Activated CD8-positive, alpha-beta memory T cell treated with anti-CD3 and anti-CD28 coated beads, Interleukin-2, amount 10 ng/mL, durations not matched to agents 7 days and 5 days (primary cell): ENCODE measurements at regions not wholly inside any gene's neighbourhood (a gene's known extent, or its start where the extent isn't known, plus 50 kb on each side); places are given as distances from the start of the nearest gene placed in this dataset.
"Not testable (repeated sequence)": the region's sequence is repeated elsewhere in the genome, so short reads cannot be mapped to it uniquely, and the experiment has no call there.

Source experiments
- ATAC-seq: fragments of 150-1000 bp; cut with Tn5 transposase; one replicate; pipeline ENCODE4 v1.10.0; 2021; ENCODE audit warnings: moderate library complexity
- CTCF ChIA-PET: fragments of 350-600 bp; sonication (Branson Sonifier 250); formaldehyde crosslinking; loops from one replicate; lab custom pipeline; 2021; ENCODE audit warnings: antibody characterized with exemption; lab: Charles Lee
- DNase-seq: peaks from one replicate; pipeline ENCODE4 v3.0.0-alpha.2; 2020
- H3K27ac Mint-ChIP-seq: one replicate; pipeline ENCODE4 v1.8.0; 2021; ENCODE audit warnings: mild to moderate bottlenecking, mixed read lengths
- H3K27me3 Mint-ChIP-seq: one replicate; pipeline ENCODE4 v1.8.0; 2021; ENCODE audit warnings: mixed read lengths
- H3K36me3 Mint-ChIP-seq: one replicate; pipeline ENCODE4 v1.8.0; 2021; ENCODE audit warnings: mild to moderate bottlenecking, mixed read lengths
- H3K4me1 Mint-ChIP-seq: one replicate; pipeline ENCODE4 v1.8.0; 2021; ENCODE audit warnings: mixed read lengths
- H3K4me3 Mint-ChIP-seq: one replicate; pipeline ENCODE4 v1.8.0; 2021; ENCODE audit warnings: mild to moderate bottlenecking, moderate library complexity, mixed read lengths
- H3K9me3 Mint-ChIP-seq: one replicate; pipeline ENCODE4 v1.8.0; 2022; ENCODE audit warnings: low read depth, mixed read lengths

DNA sequence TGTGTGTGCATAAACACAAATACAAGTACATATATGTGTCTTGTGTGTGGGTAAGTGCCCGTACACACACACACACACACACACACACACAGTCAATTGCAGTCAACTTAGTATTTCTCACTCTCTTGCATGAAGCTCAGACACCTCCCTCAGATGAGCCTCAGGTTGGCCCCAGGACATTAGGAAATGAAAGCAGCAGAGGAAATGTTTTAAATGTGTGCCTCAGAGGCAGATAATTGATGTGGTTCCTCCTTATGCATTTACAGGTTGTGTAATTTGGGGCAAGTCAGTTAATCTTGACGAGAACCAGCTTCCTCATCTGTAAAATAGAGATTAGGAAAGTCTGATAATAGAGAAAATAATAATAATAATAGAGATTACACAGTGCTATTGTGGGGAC is 814.0 kb upstream of the ID2 start:
- H3K9me3 Mint-ChIP-seq = peaks cover 7% of the 10 kb centered on the region
- H3K4me3 Mint-ChIP-seq = no peak overlapping the region
- H3K36me3 Mint-ChIP-seq = peaks cover 4% of the 10 kb centered on the region
- H3K4me1 Mint-ChIP-seq = no peaks in the 10 kb centered on the region
- CTCF ChIA-PET = no interaction called here
- DNase-seq (no peak), ATAC-seq (no peak)
- H3K27ac Mint-ChIP-seq = no peak overlapping the region
- no peaks in the 10 kb centered on the region for H3K27me3 Mint-ChIP-seq

DNA sequence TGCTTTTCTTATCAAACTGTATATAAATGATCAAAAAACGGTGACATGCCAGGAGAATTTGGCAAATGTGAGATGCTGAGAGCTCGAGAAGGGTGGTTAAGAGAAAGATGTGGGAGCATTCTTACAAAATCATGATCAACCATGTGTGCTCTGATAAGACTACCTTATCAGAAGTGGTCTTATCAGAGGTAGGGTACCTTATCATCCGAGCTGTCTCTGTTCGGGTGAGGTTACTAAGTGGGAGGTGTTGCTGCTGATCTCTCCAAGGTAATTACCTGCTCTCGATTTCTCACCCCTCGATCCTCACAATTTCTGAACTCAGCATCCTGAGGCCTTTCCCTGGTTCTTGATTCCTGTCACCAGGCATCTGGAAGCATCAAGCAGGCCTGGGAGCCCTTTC is 813.0 kb upstream of the ID2 start:
- H3K27ac Mint-ChIP-seq = no peak overlapping the region
- no peak for DNase-seq
- no peak for ATAC-seq
- CTCF ChIA-PET = no interaction called here
- H3K36me3 Mint-ChIP-seq = peaks cover 4% of the 10 kb centered on the region
- no peak overlapping the region for H3K4me3 Mint-ChIP-seq
- no peaks in the 10 kb centered on the region for H3K27me3 Mint-ChIP-seq
- no peaks in the 10 kb centered on the region for H3K4me1 Mint-ChIP-seq
- H3K9me3 Mint-ChIP-seq = peaks cover 7% of the 10 kb centered on the region

DNA sequence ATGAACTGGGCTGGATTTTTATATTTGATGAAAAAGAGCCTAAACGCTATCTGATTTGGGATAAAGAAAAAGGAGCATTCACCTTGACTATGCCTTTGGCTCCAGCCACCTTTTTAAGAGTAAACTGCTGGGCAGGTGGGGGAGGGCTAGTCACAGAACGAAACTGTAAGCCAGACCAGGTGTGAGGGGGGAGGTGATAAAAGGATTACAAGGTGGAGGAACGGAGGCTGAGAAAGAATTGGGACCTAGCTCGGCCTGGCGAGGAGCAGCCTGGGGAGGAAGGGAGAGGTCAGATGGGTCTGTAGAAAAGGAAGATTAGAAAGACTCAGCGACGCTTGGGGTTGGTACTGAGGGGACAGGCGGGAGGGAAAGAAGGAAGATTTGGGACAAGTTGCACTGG is 805.4 kb upstream of the ID2 start:
- H3K36me3 Mint-ChIP-seq, H3K9me3 Mint-ChIP-seq, H3K27me3 Mint-ChIP-seq, DNase-seq, H3K4me1 Mint-ChIP-seq, CTCF ChIA-PET, ATAC-seq, H3K27ac Mint-ChIP-seq, H3K4me3 Mint-ChIP-seq: not testable (repeated sequence)

DNA sequence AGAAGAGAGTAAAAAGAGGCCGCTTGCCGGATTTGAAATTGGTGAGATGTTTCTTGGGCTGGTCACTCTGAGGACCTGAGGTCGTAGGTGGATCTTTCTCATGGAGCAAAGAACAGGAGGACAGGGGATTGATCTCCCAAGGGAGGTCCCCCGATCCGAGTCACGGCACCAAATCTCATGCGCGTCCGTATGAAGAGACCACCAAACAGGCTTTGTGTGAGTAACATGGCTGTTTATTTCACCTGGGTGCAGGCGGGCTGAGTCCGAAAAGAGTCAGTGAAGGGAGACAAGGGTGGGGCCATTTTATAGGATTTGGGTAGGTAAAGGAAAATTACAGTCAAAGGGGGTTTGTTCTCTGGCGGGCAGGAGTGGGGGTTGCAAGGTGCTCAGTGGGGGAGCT is 803.6 kb upstream of the ID2 start:
- H3K27me3 Mint-ChIP-seq, H3K27ac Mint-ChIP-seq, DNase-seq, H3K9me3 Mint-ChIP-seq, CTCF ChIA-PET, ATAC-seq, H3K4me3 Mint-ChIP-seq, H3K4me1 Mint-ChIP-seq, H3K36me3 Mint-ChIP-seq: not testable (repeated sequence)

DNA sequence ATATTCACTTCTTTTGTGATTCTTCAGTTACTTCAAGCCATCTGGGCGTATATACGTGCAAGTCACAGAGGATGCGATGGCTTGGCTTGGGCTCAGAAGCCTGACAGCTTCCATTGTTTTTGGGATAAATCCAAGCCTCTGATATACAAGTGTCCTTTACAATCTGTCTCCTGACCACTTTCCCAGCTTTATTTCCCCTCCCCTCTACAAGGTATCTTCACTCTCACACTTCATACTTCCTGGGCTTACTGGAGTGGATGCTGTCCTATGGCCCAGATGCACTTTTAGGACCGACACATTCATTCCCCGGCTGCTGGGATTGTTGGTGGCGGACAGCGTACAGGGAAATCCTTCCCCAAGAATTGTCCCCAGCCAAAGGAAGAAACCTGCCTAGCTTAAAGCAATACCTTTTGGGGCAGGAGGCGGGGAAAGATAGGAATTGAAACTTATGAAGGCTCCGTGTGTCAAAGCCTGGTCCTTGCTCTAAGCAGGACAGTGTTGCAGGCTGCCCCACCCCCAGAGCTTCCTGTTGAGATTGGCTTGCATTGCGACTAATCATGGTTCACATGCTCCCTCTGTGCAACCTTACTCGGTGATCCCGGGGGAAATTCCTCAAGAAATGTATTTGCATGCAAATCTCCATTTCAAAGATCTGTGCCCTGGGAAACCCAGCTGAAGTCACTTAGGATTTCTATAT is 802.9 kb upstream of the ID2 start:
- peaks cover 2% of the 10 kb centered on the region for H3K9me3 Mint-ChIP-seq
- H3K27ac Mint-ChIP-seq = no peak overlapping the region
- H3K36me3 Mint-ChIP-seq = peaks cover 2% of the 10 kb centered on the region
- ATAC-seq (no peak), DNase-seq (no peak)
- no peak overlapping the region for H3K4me3 Mint-ChIP-seq
- CTCF ChIA-PET = no interaction called here
- no peaks in the 10 kb centered on the region for H3K4me1 Mint-ChIP-seq
- H3K27me3 Mint-ChIP-seq = peaks cover 4% of the 10 kb centered on the region

DNA sequence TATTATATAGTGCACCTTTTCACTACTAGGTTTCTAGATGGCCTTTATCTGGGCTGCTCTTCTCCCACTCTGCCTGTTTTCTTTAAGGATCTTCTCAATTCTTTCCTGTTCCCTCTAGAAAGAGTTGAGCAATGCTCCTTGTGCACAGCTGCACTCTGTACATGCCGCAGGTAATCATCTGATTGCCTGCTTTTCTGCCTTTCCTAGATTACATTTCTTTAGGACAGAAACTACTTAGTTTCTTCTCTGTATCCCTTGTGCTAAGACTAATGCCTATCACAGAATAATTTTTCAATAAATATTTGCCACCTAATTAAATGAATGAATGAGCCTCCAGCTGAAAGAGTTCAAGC is 802.4 kb upstream of the ID2 start:
- Mint-ChIP-seq H3K4me1 (no peaks in the 10 kb centered on the region), H3K27me3 (peaks cover 4% of the 10 kb centered on the region), H3K36me3 (peaks cover 2% of the 10 kb centered on the region), H3K4me3 (no peak overlapping the region), H3K9me3 (peaks cover 2% of the 10 kb centered on the region), H3K27ac (no peak overlapping the region)
- CTCF ChIA-PET = no interaction called here
- ATAC-seq (no peak), DNase-seq (no peak)

DNA sequence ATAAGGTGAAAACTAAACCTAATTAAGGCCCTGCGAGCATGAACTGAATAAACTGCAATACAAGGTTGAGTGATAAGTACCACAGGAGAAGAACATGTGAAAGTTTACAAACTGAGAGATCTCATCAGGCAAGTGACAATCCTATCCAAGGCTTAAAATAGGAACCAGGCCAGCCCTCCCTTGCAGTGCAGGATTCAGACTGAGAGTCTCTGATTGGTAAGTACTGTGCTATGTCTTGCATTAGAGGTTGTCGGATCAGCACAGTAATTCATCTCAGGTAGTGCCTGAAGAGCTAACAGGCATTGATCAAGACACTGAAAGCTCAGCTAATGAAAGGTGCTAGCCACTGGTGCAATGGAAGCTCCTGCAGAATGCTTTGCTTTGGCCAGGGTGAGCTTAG is 801.7 kb upstream of the ID2 start:
- H3K9me3 Mint-ChIP-seq = peaks cover 2% of the 10 kb centered on the region
- CTCF ChIA-PET = no interaction called here
- H3K4me3 Mint-ChIP-seq = no peak overlapping the region
- no peaks in the 10 kb centered on the region for H3K4me1 Mint-ChIP-seq
- peaks cover 2% of the 10 kb centered on the region for H3K36me3 Mint-ChIP-seq
- DNase-seq (no peak), ATAC-seq (no peak)
- no peak overlapping the region for H3K27ac Mint-ChIP-seq
- H3K27me3 Mint-ChIP-seq = peaks cover 4% of the 10 kb centered on the region

DNA sequence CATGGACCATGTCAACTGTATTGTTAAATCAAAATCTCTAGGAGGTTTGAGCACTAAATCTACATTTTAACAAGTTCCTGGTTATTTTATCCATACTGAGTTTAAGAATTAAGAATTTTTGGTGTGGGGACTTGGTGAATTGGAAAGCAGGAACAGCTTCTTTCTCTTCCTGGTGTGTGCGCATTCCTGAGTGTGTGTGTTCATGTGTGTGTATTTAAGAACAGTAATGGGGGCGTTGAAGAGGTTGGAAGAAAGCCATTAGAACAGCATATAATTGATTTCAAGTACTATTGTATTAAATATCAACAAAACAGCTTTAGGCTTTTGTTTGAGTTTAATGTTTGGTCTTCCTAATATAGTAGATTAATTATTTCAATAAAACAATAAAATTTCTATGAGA is 801.3 kb upstream of the ID2 start:
- Mint-ChIP-seq H3K4me3 (no peak overlapping the region), H3K27me3 (peaks cover 4% of the 10 kb centered on the region), H3K36me3 (peaks cover 2% of the 10 kb centered on the region), H3K9me3 (peaks cover 2% of the 10 kb centered on the region), H3K4me1 (no peaks in the 10 kb centered on the region), H3K27ac (no peak overlapping the region)
- CTCF ChIA-PET = no interaction called here
- no peak for DNase-seq
- no peak for ATAC-seq

DNA sequence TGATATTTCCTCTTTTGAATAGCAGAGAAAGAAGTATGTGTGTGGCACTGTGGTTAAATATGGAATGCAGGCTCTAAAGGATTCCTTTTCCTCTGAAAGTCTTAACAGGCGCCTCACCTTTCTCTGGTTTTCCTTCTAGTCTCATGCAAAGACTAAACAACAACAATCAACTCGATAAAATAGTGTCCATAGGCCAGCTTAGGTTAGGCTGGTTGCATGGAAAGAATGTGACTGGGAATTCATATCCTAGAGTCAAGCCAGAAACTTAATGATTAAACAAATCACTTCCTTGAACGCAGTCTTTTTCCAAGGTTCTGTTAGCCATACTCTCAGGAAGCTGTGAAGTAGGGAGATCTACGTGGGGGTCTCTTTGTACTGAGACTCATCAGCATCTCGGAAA is 800.8 kb upstream of the ID2 start:
- peaks cover 4% of the 10 kb centered on the region for H3K27me3 Mint-ChIP-seq
- no peaks in the 10 kb centered on the region for H3K4me1 Mint-ChIP-seq
- H3K4me3 Mint-ChIP-seq = no peak overlapping the region
- H3K9me3 Mint-ChIP-seq = peaks cover 2% of the 10 kb centered on the region
- no peak for DNase-seq
- H3K27ac Mint-ChIP-seq = no peak overlapping the region
- H3K36me3 Mint-ChIP-seq = peaks cover 2% of the 10 kb centered on the region
- CTCF ChIA-PET = no interaction called here
- ATAC-seq = no peak

DNA sequence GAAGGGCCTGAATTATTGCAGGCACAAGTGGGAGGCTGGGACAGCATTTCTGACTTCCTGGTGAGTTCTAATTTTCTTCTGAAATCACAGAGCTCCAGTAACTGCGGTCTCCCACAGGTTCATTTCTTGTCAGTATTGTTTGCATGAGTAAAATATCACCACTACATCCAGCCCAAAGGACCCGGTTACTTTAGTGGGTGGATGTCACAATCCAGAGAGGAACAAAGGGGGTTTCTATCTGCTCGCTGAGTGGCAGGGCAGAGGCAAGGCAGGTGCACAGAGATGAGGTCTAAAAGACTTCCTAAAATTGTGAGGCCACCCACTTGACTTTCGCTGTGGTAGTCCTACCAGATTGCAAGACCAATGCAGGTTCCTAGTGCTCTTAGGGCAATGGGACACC is 800.4 kb upstream of the ID2 start:
- ATAC-seq = no peak
- Mint-ChIP-seq H3K36me3 (peaks cover 2% of the 10 kb centered on the region), H3K4me1 (no peaks in the 10 kb centered on the region), H3K27me3 (peaks cover 4% of the 10 kb centered on the region), H3K9me3 (peaks cover 2% of the 10 kb centered on the region), H3K27ac (no peak overlapping the region), H3K4me3 (no peak overlapping the region)
- no peak for DNase-seq
- CTCF ChIA-PET = no interaction called here

DNA sequence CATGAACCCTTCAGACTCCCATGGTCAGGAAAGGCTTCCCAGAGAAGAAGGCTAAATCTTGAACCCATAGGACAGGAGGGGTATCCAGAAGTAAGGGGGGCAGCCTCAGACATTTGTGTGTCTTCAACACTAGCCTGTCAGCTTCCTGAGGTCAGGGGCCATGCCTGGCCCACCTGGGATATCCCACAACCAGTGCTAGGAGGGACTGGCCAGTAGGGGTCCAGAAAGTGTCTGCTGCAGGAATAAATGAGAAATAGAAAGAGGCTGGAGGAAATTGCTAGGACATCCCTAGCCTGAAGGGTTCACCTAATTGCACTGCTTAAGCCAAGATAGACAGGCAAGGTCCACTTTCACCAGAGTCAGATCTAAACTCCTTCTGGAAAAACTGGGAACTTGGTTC is 799.6 kb upstream of the ID2 start:
- CTCF ChIA-PET = no interaction called here
- Mint-ChIP-seq H3K36me3 (peaks cover 3% of the 10 kb centered on the region), H3K4me3 (no peak overlapping the region), H3K9me3 (peaks cover 2% of the 10 kb centered on the region), H3K27me3 (no peaks in the 10 kb centered on the region), H3K27ac (no peak overlapping the region), H3K4me1 (peaks cover 1% of the 10 kb centered on the region)
- no peak for DNase-seq
- ATAC-seq = no peak

DNA sequence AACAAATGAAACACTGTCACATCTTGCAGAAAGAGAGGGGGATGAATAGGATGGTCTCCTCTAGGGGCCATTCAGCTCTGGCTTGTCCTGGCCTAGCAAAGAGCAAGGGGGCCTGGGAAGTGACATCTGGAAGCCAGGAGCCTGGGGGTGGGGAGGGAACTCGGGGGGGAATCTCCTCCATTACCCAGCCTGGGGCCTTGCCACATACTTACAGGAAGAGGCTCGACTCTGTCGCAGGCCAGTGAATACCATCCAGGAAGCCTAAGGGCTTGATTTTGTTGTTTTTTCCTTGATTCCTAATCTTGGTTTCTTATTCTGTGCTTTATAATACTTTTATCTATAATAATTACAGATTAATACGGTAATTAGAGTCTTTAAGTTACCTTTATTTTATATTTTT is 797.5 kb upstream of the ID2 start:
- no peak overlapping the region for H3K4me3 Mint-ChIP-seq
- H3K27me3 Mint-ChIP-seq = no peaks in the 10 kb centered on the region
- H3K36me3 Mint-ChIP-seq = peaks cover 5% of the 10 kb centered on the region
- DNase-seq = no peak
- no peak for ATAC-seq
- H3K4me1 Mint-ChIP-seq = peaks cover 1% of the 10 kb centered on the region
- CTCF ChIA-PET = no interaction called here
- no peak overlapping the region for H3K27ac Mint-ChIP-seq
- peaks cover 2% of the 10 kb centered on the region for H3K9me3 Mint-ChIP-seq

DNA sequence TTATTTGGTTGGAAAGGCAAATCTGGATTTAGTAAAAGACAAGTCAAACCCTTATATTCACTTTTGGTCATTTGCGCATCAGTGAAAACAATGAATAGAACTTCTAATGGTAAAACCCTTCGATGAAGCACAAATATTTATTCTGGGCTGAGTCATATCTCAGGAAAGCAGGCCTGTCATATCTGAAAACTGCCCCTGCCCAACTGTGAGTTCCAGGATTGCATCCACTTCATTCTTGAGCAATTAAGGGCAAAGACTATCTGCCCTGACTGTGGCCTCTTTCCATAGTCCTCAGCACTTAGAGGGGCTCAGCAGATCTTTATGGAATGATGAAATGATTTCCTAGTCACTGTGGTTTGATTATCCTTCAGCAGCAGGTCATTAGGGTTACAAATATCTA is 795.2 kb upstream of the ID2 start:
- Mint-ChIP-seq H3K27ac (no peak overlapping the region), H3K27me3 (no peaks in the 10 kb centered on the region), H3K9me3 (peaks cover 2% of the 10 kb centered on the region), H3K4me3 (no peak overlapping the region), H3K36me3 (peaks cover 5% of the 10 kb centered on the region), H3K4me1 (peaks cover 1% of the 10 kb centered on the region)
- ATAC-seq = no peak
- CTCF ChIA-PET = no interaction called here
- no peak for DNase-seq

DNA sequence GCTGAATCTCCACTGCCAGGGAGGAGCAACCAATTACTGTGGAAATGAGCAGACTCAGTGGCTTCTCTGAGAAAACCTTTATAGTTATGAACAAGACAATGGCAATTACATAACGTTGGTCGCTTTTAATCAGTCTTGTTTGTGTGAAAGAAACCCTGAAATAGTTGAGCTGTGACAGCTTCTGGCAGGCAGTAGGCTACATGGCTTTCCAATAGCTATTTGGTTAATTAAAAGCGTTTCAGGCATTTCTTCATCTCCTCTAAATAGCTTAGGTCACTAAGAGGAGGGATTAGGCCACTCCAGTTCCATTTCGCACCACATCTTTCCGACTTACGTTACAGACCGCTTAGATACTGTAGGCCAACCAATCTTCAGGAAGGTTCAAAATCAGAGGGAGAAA is 794.4 kb upstream of the ID2 start:
- CTCF ChIA-PET = no interaction called here
- no peak overlapping the region for H3K4me3 Mint-ChIP-seq
- peaks cover 5% of the 10 kb centered on the region for H3K36me3 Mint-ChIP-seq
- peaks cover 6% of the 10 kb centered on the region for H3K9me3 Mint-ChIP-seq
- DNase-seq (no peak), ATAC-seq (no peak)
- no peak overlapping the region for H3K27ac Mint-ChIP-seq
- H3K27me3 Mint-ChIP-seq = no peaks in the 10 kb centered on the region
- H3K4me1 Mint-ChIP-seq = peaks cover 1% of the 10 kb centered on the region

DNA sequence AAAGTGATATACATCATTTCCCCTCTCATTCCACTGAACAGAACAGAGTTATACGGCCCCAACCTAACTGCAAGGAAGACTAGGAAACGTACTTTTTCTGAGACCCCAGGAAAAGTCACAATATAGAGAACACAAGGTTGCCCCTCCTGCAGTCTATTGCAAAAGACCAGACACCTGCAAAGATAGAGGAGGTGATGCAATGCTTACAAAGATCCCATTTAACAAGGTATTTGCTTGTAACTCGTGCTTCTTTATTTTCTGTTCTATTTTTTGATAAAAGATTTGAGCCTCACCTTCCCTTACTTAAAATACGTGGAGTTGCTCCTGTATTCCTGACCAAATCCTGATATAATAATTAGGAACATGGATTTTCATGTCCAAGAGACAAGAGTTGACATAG is 793.0 kb upstream of the ID2 start:
- Mint-ChIP-seq H3K27ac (no peak overlapping the region), H3K4me3 (no peak overlapping the region), H3K36me3 (peaks cover 3% of the 10 kb centered on the region), H3K27me3 (no peaks in the 10 kb centered on the region), H3K9me3 (peaks cover 6% of the 10 kb centered on the region), H3K4me1 (peaks cover 1% of the 10 kb centered on the region)
- CTCF ChIA-PET = no interaction called here
- ATAC-seq = no peak
- no peak for DNase-seq
